ENCODE measurements at regions not wholly inside any gene's neighbourhood (a gene's known extent, or its start where the extent isn't known, plus 50 kb on each side); places are given as distances from the start of the nearest gene placed in this dataset.

DNA sequence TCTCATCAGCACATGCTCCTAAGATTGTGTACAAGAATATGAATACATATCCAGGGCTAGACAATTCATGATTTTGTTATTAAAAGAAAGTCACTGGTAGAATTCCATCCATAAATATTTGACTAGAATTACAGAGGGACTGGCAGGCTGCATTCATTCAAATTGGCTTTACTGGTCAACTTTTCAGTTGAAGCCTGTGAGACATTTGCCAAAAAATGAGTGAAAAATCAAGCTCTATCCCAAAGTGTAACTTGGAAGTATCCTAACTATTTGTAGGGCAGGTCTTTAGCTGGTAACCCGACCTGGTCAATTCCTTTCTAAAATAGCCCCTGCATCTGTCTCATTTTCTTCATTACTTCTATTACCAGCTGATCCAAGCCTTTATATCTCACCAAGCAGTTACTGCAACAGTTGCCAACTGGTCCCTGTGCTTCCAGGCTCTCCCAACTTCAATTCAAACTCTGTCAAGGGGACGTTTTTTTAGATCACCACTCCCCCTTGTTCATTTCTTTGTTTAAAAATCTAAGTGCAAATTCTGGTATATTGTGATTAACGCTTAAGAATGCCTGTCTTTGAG is 173.1 kb upstream of the TBL1XR1 start:
- intact Hi-C loops (cut with DNase I), result loop anchor here in 1 of 4 donors (10.0 kb wide), 1 partner anchor 54 kb away; no protein-coding TSS in a partner anchor
- no peak for DNase-seq
- Histone ChIP-seq H3K27ac (no peak overlapping the region), H3K36me3 (no peaks in the 10 kb centered on the region), H3K4me1 (ENCODE audit: insufficient read depth) (no peaks in the 10 kb centered on the region), H3K4me3 (no peak overlapping the region), H3K9me3 (no peaks in the 10 kb centered on the region), H3K27me3 (no peaks in the 10 kb centered on the region)
- WGBS, 3 donors, result 55 to 58% (median 57%) methylated on average over 3 of the region's 3 CpGs
- TF ChIP-seq, protein P1, sequence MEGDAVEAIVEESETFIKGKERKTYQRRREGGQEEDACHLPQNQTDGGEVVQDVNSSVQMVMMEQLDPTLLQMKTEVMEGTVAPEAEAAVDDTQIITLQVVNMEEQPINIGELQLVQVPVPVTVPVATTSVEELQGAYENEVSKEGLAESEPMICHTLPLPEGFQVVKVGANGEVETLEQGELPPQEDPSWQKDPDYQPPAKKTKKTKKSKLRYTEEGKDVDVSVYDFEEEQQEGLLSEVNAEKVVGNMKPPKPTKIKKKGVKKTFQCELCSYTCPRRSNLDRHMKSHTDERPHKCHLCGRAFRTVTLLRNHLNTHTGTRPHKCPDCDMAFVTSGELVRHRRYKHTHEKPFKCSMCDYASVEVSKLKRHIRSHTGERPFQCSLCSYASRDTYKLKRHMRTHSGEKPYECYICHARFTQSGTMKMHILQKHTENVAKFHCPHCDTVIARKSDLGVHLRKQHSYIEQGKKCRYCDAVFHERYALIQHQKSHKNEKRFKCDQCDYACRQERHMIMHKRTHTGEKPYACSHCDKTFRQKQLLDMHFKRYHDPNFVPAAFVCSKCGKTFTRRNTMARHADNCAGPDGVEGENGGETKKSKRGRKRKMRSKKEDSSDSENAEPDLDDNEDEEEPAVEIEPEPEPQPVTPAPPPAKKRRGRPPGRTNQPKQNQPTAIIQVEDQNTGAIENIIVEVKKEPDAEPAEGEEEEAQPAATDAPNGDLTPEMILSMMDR (IDR thresholded peaks at IDR 0.05), result no peak
- no peak for TF ChIP-seq POLR2A (IDR thresholded peaks at IDR 0.05)

DNA sequence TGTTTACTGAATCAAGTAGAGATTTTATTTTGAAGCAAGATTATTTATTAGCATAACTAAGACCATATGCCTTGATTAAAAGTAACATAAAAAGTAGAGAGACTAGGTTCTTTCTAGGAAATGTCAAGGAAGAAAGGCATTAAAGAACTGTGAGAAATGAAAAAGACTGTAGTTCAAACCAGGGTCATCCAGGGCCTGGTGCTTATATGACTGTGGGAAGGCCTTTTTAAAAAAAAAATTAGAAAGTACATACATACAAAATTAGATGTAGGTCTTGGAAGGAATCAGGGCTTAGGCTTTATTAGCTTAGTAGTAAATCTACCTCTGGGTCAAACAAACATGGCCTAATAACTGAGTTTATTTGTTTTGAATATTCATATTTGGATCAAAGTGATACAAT is 173.9 kb upstream of the TBL1XR1 start:
- H3K9me3 ChIP-seq, result no peaks in the 10 kb centered on the region
- TF ChIP-seq POLR2A (IDR thresholded peaks at IDR 0.05) (no peak), EP300 (IDR thresholded peaks at IDR 0.05) (no peak)
- TF ChIP-seq, protein P1 (IDR thresholded peaks at IDR 0.05), result no peak
- intact Hi-C loops (cut with DNase I), result loop anchor here in 1 of 4 donors (10.0 kb wide), 1 partner anchor 54 kb away; no protein-coding TSS in a partner anchor
- no peaks in the 10 kb centered on the region for H3K4me1 ChIP-seq (ENCODE audit: insufficient read depth)
- H3K27ac ChIP-seq, result no peak overlapping the region
- no peaks in the 10 kb centered on the region for H3K27me3 ChIP-seq
- H3K4me3 ChIP-seq, result no peak overlapping the region
- no peaks in the 10 kb centered on the region for H3K36me3 ChIP-seq
- DNase-seq, result no peak

DNA sequence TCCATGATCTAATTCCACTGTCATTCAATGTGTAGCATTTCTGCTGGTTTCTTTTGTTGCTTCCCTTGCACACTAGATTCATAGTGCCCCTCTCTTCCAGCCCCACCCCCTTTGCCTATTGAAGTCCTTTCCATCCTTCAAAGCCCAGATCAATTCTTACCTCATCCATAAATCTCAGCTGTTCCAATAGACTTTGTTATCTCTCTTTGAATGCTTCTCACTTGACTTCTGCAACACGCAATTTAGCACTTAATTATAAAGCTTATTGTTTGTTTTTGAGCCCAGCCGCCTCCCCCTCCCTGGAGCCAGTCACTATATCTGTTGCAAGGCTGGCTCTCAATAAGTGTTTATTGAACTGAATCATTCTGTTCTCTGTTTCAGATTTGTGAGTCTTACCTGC is 174.6 kb upstream of the TBL1XR1 start:
- WGBS, 3 donors, result 88 to 92% (median 91%) methylated on average over 2 of the region's 2 CpGs
- H3K36me3 ChIP-seq, result no peaks in the 10 kb centered on the region
- intact Hi-C loops (cut with DNase I), result loop anchor here in 1 of 4 donors (10.0 kb wide), 1 partner anchor 53 kb away; no protein-coding TSS in a partner anchor
- TF ChIP-seq, protein P1 (IDR thresholded peaks at IDR 0.05), result no peak
- TF ChIP-seq EP300 (IDR thresholded peaks at IDR 0.05), result no peak
- no peak for TF ChIP-seq POLR2A (IDR thresholded peaks at IDR 0.05)
- no peak for DNase-seq
- H3K4me1 ChIP-seq (ENCODE audit: insufficient read depth), result no peaks in the 10 kb centered on the region
- H3K27ac ChIP-seq, result no peak overlapping the region
- no peaks in the 10 kb centered on the region for H3K9me3 ChIP-seq
- no peaks in the 10 kb centered on the region for H3K27me3 ChIP-seq
- H3K4me3 ChIP-seq, result no peak overlapping the region

DNA sequence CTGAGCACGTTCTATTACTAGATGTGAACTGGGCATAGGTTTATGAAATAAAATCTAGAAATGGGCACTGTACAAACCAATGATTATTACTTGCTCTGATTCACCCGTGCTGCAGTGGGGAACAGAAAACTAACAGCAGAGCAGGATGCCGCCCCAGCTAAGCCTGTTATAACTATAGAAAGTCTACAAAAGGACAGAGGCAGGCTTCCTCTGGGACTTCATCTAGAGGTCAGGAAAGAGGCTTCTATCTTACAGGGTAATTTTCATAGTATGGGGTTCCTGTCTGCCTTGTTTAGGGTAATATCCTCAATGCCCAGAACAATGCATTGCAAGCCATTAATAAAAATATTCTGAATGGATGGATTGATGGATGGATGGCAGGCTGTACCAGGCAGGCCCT is 177.0 kb upstream of the TBL1XR1 start:
- intact Hi-C loops (cut with DNase I), result loop anchor here in 1 of 4 donors (10.0 kb wide), 1 partner anchor 50 kb away; no protein-coding TSS in a partner anchor
- Histone ChIP-seq H3K4me1 (ENCODE audit: insufficient read depth) (no peaks in the 10 kb centered on the region), H3K36me3 (no peaks in the 10 kb centered on the region), H3K27ac (no peak overlapping the region), H3K27me3 (no peaks in the 10 kb centered on the region), H3K9me3 (no peaks in the 10 kb centered on the region), H3K4me3 (no peak overlapping the region)
- 82 to 92% (median 89%) methylated on average over 3 of the region's 3 CpGs for WGBS, 3 donors
- TF ChIP-seq, protein P1 (IDR thresholded peaks at IDR 0.05), result no peak
- TF ChIP-seq POLR2A (IDR thresholded peaks at IDR 0.05) (no peak), EP300 (IDR thresholded peaks at IDR 0.05) (no peak)
- DNase-seq, result no peak

Measured in ovary (tissue), 7 donors.